ENCODE measurements at regions not wholly inside any gene's neighbourhood (a gene's known extent, or its start where the extent isn't known, plus 50 kb on each side); places are given as distances from the start of the nearest gene placed in this dataset.
"Not testable (repeated sequence)": the region's sequence is repeated elsewhere in the genome, so short reads cannot be mapped to it uniquely, and the experiment has no call there.

DNA sequence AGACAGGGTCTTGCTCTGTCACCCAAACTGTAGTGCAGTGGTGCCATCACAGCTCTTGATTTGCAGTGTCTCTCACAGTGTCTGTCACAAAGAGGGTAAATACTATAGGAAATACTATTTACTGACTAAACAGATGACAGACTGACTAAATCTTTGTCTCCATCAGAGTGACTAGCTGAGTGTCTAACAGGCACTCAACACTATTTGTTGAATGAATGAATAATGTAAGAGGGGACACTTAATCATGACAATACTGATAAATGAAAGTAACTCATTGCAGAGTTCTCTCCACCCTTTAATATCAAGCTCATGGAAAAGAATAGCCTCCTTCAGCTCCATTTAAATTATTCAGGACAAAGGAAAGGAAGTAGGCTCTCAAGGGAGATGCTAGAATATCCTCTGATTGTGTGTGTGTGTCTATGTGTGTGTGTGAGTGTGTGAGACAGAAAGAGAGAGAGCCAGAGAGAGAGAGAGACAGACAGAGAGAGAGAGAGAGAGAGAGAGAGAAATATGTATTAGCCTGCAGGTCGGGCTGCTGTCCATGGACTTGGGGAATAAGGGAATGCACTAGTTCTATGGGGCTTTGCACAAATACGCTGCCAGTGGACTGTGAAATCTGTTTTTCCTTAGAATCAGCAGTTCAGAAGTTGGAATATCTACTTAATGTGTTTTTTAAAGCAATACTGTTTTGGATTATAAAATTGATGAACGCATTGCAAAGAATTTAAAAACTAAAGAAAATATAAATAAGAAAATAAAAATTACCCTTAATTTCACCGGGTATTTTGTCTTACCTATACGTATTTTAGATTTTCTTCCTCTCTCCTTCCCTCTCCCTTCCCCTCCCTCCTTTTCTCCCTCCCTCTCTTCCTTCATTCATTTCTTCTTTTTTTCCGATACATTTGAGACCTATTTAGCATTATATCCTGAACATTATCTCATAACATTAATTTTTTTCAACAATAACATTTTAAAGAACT lies 132.9 kb upstream of the LRIG1 start:
- no peak for DNase-seq (ENCODE audit: low read depth)

DNA sequence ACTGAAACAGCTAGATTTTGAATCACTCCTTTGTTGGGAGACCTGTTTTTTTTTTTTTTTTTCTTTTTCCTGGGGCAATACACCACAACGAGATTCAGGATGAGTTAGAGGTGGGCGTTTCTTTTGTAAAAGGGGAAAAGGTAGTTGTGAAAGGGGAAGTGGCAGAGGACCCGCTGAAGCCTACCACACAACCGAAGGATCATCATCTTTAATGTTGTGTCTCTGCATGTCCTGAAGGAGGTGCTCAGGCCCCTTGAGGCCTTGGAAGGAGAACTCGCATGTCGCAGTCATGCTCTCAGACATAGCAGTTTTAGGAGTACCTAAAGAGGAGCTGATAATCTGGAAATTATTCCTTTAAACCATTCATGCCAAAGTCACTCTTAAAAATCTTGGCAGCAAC lies 137.9 kb upstream of the LRIG1 start:
- DNase-seq (ENCODE audit: low read depth): no peak

DNA sequence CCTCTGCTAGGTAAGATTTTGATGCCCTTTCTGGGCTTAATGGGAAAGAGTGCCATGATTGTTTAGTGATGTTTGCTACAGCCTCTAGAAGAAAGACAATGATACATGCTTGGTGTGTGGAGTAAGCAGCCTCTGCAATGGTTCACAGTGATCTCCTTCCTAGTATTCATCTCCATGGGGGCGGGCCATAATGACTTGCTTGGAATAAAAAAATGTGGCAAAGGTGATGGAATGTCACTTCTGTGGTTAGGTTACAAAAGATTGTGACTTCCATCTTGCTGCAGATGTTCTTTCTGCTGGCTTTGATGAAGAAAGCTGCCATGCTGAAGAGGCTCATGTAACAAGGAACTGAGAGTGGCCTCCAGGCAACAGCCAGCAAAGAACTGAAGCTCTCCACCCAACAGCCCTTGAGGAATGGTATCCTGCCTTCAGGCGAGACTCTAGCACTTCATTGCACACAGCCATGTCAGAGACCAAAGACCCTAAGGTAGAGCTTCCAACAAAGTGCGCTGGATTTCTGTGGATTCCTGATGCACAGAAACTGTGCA lies 139.1 kb upstream of the LRIG1 start:
- no peak for DNase-seq (ENCODE audit: low read depth)

DNA sequence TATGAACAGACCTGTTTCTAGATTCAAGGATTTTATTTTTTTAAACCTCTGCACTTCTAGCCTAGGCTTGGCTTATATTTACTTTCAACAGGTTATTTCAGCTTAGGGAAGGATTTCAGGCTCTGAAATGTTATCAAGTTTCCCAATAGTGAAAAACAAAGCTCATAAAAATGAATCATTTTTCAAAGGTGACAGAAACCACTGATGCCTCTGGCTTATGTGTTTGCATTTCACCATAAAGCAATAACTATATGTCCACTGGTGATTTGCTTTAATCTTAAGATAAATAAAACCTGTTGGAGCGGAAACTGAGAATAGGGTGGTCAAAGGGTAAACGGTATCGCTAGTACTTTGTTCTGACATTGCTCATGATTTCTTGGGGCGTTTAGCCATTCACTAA lies 141.2 kb upstream of the LRIG1 start:
- no peak for DNase-seq (ENCODE audit: low read depth)

DNA sequence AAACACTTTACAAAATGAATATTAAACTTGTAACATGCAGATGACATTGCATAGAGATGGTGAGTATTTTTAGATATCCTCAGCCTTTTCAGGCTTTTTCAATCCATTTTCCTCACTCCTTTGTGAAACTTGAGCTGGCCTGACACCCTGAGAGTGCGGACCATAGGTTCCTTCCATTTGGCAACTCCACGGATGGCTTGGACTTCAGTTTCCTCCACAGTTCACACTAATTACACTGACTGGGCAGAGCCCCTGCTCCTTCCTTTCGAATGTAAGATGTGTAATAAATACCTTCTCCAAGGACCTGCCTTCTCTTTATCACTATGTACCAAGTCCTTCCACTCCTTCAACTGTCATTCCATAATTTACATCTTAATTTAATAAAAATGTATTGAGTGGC lies 141.7 kb upstream of the LRIG1 start:
- DNase-seq (ENCODE audit: low read depth): no peak

DNA sequence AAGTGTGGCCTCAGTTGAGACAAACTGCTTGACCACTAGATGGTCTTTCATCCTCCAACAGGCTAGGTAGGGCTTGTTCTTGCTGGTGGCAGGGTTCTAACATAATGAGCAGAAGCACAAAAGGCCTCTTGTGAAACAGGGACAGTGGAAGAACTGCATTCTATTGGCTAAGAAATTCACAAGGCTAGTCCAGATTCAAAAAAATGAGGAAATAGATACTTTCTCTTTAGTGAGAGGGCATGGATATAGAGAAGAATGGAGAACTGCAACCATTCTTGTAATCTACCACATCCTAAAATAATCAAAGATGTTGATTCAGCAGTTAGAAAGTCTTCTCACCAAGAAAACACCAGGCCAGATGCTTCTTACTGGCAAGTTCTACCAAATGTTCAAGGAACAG lies 143.7 kb upstream of the LRIG1 start:
- no peak for DNase-seq (ENCODE audit: low read depth)

DNA sequence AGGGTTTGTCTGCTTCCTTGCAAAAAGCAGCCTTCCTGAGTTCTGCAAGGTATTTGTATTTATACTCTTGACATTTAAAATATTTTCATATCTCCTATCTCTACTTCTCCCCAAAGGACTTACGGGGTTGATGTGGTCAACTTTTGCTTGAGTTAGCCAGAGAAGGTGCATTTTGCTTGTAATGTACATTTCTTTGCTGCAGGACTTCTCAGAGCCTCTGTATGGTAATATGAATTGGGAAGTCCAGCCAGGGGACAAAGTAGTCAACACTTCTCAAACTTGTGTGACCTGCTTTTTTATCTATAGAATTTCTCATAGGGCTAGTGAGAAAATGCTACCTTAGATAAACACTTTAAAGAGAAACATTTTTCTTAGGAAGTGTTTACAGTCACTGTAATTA lies 148.2 kb upstream of the LRIG1 start:
- DNase-seq (ENCODE audit: low read depth): no peak

DNA sequence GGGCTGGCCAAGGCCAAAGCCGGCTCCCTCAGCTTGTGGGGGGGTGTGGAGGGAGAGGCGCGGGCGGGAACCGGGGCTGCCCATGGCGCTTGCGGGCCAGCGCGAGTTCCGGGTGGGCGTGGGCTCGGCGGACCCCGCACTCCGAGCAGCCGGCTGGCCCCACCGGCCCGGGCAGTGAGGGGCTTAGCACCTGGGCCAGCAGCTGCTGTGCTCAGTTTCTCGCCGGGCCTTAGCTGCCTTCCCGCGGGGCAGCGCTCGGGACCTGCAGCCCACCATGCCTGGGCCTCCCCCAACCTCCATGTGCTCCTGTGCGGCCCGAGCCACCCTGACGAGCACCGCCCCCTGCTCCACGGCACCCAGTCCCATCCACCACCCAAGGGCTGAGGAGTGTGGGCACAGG lies 150.7 kb upstream of the LRIG1 start:
- not testable (repeated sequence) for DNase-seq (ENCODE audit: low read depth)

DNA sequence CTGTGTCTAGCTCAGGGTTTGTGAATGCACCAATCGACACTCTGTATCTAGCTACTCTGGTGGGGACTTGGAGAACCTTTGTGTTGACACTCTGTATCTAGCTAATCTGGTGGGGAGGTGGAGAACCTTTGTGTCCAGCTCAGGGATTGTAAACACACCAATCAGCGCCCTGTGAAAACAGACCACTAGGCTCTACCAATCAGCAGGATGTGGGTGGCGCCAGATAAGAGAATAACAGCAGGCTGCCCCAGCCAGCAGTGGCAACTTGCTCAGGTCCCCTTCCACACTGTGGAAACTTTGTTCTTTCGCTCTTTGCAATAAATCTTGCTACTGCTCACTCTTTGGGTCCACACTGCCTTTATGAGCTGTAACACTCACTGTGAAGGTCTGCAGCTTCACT lies 151.3 kb upstream of the LRIG1 start:
- not testable (repeated sequence) for DNase-seq (ENCODE audit: low read depth)

DNA sequence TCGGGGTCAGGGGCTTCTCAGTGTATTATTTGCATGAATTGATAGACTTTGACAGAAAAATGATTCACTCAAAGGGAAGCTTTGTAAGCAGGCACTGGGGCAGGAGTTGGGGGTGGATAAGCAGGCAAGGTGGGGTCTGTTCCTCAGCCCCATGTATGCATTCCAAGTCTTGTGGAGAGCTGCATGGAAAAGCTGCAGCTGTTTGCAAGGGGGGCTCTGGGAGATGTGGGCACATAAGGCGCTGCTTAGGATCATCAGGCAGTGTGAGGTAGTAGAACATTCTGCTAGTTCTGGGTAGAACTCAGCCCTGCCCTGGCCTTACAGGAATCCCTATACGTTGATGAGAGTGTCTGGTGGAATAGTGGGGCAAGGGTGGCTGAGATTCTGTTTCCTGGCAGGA lies 154.2 kb upstream of the LRIG1 start:
- no peak for DNase-seq (ENCODE audit: low read depth)

DNA sequence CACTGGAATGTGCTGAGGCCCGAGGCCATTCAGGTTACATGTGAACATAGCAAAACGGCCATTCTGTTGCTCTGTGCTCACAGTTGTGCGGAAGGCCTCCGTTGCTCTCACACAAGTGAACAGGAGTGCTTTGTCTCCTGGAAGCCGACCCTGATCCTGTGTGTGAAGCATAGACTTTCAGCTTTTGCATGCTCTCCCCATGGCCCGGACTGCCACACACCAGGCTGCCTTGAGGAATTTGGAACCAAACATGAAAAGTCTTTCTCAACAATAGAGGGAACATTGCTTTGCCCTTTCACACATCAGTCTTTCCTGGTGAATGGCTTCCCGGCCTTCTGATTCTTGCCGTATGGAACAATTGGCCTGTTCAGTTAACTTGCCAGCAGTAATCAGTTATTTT lies 154.8 kb upstream of the LRIG1 start:
- no peak for DNase-seq (ENCODE audit: low read depth)

DNA sequence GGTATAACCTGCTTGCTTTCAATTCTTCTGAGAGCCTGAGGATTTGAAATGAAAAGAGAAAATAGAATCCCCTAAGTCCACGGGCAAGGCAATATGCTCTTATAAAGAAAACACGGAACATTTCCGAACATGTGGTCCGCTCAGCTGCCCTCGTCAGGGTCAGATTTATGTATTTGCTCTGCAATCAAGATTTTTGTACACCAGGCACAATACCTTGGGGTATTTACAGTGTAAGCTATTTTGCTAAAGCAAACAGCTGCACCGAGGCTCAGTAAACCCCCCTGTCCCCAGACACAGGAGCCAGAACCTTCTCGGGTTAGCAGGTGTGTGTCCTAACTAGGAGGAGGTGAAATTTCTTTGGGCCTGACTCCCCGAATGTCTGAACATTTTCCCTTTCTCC lies 155.8 kb upstream of the LRIG1 start:
- DNase-seq (ENCODE audit: low read depth): no peak

DNA sequence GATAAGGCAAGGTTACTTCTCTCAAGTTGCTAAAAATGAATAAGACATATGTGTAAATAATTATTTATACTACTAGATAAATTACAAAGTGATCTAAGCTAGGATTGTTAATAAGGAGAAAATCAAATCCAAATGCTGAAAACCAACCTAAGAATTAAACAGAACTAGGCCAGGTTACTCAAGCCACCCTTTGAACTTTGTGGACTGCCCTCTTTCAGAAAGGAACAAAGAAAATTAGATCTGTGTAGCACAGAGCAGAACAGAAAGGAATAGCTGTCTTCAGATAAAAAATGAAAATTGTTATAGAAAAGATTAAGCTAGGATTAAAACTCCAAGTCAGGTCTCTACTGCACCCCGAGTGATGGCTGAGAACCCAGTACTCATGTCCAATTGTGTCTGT lies 158.2 kb upstream of the LRIG1 start:
- DNase-seq (ENCODE audit: low read depth): no peak

DNA sequence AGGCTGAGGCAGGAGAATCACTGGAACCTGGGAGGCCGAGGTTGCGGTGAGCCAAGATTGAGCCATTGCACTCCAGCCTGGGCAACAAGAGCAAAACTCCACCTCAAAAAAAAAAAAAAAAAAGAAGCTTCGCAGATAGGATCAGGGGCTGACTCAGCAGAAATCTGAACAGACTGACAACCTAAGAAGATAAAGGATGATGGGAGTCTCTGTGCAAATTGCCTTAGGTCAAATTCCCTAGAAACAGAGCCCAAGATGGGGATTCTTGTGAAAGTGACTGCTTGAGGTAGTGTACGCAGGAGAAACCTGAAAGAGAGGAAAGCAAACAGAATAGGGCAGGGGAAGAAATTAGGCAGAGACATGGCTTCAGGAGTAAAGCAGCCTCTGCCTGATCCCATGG lies 160.8 kb upstream of the LRIG1 start:
- no peak for DNase-seq (ENCODE audit: low read depth)

DNA sequence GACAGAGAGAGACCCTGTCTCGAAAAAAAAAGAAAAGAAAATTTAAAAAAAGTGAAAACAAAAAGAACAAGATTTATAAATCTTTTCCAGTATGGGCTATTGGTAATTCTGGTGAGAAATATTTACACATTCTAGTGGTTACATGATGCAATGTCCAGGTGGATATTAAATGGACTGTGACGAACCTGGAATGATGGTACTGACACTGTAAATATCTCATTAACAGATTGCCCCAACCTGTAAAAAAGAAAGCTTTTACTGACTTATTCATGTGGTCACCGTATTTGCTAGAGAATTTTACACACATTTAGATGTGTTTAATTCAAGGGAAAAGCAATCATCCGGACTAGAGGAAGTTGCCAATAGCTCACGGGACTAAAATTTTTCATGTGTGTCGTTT lies 162.1 kb upstream of the LRIG1 start:
- DNase-seq (ENCODE audit: low read depth): no peak

DNA sequence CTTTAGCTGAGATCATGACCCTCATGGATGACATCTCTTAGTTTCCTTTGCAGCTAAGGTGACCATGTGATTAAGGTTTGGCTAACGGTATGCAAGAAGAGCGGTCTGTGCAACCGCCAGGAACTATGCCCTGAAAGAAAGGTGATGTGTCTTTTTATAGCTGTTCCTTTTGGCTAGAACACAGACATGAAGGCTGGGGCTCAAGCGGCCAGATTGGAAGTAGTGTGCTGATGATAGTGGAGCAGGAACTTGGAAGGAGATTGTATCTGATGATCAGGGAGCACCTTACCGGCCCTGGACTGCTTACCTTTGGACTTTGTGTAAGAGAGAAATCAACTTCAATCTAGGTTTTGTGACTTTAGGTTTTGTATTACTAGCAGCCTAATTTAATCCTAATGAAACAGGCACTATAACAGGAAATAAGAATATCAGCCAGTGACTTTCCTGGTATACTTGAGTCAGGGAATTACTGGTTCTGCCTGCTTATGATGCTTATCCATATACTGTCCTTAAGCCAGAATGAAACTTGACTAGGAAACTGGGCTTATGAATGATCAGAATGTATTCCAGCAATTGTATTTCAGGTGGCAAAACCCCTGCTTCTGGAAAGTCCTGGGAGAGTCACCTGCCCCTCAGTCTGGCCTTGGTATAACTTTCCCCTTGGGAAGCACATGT lies 164.3 kb upstream of the LRIG1 start:
- no peak for DNase-seq (ENCODE audit: low read depth)

DNA sequence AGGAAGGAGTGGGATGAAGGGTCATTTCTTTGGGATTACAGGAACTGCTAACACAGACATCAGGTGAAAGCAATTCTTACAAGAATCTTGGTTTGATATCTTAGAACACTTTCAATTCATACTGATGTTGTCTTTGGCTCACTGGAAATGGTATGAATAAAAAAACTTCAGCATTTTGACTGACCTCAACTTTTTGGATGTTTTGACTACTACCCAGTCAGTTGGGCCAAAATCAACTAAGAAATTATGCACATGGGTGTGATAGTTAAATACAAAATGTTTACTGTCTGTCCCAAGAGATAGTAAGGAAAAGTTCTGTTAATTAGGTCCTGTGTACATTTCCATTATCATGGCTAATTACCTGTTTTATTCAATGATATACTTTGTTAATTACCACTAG lies 165.5 kb upstream of the LRIG1 start:
- no peak for DNase-seq (ENCODE audit: low read depth)

DNA sequence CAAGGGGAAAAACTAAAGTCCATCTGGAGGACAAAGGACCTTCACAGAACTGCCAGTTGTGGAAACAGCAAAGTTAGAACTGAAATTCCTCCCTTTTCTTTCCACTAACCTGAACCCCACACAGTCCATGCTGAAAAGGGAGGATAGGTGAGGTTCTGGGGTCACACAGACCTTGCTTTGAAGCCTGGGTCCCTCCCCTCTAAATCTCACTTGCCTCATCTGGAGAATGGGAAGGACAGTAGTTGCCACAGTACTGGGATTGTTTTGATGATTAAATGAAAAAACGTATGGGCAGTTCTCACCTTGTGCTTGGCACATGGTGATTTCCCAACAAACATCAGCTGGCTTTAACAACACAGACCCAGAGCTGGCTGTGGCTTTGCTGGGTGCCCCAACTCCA lies 166.4 kb upstream of the LRIG1 start:
- DNase-seq (ENCODE audit: low read depth): no peak

DNA sequence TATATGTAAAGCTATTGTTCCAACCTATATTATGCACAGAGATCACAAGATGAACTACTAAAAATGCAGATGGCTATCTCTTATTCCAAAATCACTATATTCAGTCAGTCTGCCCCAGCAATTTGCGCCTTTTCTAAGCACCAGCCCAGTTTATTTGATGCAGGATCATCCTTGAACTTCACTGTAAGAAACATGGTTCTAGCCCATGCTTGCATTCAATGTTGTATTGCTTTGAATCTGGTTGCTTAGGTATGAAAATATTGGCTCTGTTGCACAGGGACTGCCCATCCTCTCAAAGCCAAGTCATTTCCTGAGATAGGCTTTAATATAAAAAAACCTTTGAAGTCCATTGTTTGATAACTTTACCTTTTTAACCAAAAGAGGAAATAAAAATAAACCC lies 170.5 kb upstream of the LRIG1 start:
- no peak for DNase-seq (ENCODE audit: low read depth)

DNA sequence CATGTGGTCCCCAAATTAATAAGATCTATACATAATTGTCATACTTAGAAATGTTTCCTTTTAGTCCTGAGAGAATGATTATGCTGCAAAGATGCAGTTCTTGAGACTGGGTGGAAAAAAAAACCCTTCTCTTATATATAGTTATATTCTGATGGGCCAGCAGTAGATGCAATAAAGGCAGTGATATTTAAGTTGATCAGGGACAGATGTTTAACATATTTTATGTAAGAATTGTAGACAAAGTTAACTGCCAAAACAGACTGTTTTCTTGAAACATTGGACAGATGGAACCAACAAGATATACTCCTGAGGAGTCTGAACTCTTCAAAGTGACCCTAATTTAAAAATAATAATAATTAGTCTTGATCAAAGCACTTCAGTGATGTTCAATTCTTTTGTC lies 172.0 kb upstream of the LRIG1 start:
- DNase-seq (ENCODE audit: low read depth): no peak

DNA sequence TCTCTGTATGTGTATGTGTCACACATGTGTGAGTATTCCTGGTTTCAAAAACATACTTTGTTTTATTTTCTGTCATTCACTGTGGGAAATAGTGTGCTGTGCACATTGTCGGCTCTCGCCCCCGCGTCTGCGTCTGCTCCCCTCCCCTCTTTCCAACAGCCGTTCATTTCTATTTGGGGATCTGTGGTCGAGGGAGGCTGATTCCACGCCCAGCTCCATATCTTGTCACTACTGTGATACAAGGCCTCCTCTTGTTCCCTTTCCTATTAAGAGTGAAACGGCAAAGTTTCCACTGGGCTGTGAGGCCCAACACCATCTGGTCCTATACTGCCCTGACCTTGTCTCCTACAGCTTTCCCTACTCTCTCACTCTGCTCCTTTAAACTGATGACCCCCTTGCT lies 172.5 kb upstream of the LRIG1 start:
- DNase-seq (ENCODE audit: low read depth): no peak

DNA sequence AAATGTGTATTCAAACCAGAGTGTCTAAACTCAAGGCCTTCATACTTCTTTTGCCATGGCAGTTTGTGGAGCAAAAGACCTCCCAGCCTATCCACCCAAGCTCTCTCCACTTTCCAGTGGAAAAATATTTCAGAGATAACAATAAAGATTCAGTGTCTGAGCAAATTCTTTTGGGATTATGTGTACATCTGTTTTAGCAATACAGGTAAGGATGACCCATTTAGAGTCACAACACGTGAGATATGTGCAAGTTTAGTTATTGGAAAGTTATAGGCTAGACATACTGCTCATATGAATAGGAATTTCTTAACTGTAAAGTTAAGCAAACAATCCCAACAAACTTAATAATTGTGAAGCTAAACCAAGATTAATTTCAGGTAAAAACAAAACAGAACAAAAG lies 174.5 kb upstream of the LRIG1 start:
- no peak for DNase-seq (ENCODE audit: low read depth)

DNA sequence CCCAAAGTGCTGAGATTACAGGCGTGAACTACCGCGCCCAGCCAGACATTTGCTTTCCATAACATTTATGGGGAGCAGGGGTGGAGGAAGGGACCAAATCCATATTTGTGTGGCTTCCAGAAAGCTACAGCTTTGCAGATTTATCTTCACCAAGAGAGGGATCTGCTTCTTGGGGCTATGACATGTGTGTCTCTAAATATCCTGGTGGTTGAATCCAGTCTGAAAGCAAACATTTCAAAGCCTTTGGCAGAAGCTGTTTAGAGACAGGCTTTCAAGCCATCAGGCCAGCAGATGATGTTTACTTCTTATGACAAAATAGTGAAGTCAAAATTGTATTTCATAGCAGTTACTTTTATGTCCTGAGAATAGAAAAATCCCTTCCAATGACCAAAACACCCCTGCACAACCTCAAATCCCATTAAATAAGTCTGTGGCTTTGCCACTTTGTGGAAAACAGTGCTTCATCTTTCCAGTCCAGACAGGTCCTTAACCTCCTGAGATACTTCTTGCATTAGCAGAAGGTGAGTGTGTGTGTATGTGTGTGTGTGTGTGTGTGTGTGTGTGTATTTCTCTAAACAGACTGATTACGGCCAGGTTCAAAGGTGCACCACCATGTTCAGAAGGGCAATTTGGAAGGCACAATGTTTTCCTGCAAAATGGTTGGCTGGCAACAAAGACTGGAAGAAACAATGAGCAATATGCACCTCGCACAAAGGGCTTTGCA lies 191.4 kb upstream of the LRIG1 start:
- no peak for DNase-seq (ENCODE audit: low read depth)

Data from stimulated activated CD8-positive, alpha-beta memory T cell treated with anti-CD3 and anti-CD28 coated beads, Interleukin-7, amount 100 ng/mL, for 24 hours (primary cell).